ENCODE measurements at regions not wholly inside any gene's neighbourhood (a gene's known extent, or its start where the extent isn't known, plus 50 kb on each side); places are given as distances from the start of the nearest gene placed in this dataset.

DNA sequence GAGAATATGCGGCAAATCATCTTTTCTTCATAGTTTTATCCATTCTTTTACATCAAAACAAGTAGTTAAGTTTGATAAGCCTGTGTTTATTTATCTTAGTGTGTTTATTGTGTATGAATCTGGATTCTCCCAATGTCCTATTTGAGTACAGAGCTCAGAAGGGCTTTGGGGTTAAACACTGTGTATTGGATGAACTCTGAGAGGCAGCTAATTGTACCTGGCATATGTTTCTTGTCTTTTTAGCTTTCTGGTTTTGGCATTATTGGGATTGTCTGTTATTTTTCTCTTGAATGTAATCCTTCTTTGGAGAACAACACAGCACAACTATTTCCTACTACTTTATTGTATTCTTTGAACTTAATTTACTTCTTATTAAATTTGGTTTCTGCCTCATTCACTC lies 906.9 kb downstream of the ADGRL2 start:
- H3K9me3 ChIP-seq = no peaks in the 10 kb centered on the region
- H3K4me3 ChIP-seq = no peak overlapping the region
- no peak for TF ChIP-seq POLR2A (IDR thresholded peaks at IDR 0.05)
- TF ChIP-seq POLR2AphosphoS5 (IDR thresholded peaks at IDR 0.05) = no peak
- TF ChIP-seq, protein P1, sequence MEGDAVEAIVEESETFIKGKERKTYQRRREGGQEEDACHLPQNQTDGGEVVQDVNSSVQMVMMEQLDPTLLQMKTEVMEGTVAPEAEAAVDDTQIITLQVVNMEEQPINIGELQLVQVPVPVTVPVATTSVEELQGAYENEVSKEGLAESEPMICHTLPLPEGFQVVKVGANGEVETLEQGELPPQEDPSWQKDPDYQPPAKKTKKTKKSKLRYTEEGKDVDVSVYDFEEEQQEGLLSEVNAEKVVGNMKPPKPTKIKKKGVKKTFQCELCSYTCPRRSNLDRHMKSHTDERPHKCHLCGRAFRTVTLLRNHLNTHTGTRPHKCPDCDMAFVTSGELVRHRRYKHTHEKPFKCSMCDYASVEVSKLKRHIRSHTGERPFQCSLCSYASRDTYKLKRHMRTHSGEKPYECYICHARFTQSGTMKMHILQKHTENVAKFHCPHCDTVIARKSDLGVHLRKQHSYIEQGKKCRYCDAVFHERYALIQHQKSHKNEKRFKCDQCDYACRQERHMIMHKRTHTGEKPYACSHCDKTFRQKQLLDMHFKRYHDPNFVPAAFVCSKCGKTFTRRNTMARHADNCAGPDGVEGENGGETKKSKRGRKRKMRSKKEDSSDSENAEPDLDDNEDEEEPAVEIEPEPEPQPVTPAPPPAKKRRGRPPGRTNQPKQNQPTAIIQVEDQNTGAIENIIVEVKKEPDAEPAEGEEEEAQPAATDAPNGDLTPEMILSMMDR (IDR thresholded peaks at IDR 0.05) = no peak
- H3K27ac ChIP-seq = no peak overlapping the region
- no peak for DNase-seq (ENCODE audit: low spot score in 2 of 2)
- no peaks in the 10 kb centered on the region for H3K36me3 ChIP-seq
- H3K27me3 ChIP-seq = no peaks in the 10 kb centered on the region
- no peaks in the 10 kb centered on the region for H3K4me1 ChIP-seq
- intact Hi-C loops (cut with DNase I; ENCODE audit: low total_unique reads) = no loop called here

DNA sequence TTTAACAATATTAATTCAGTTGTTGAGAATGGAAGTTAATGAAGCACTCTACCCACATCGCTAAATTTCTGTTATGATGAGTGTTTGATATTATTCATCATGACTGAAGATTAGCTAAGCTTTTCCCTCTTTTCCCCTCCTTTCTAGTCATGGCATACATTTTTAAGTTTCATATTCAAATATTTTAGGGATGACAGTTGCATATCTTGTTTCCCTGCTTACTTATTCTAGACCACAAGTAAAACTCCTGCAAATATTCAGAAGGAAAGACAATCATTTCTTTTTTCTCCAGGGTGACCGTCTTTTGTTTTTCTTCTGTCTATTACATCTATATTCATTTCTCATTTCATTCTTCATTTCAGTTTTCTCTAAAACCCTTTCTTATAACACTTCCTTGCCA lies 906.0 kb downstream of the ADGRL2 start:
- H3K27me3 ChIP-seq = no peaks in the 10 kb centered on the region
- no peak overlapping the region for H3K27ac ChIP-seq
- DNase-seq (ENCODE audit: low spot score in 2 of 2) = no peak
- intact Hi-C loops (cut with DNase I; ENCODE audit: low total_unique reads) = no loop called here
- H3K4me1 ChIP-seq = no peaks in the 10 kb centered on the region
- H3K36me3 ChIP-seq = no peaks in the 10 kb centered on the region
- no peak overlapping the region for H3K4me3 ChIP-seq
- TF ChIP-seq POLR2A (IDR thresholded peaks at IDR 0.05) = no peak
- no peak for TF ChIP-seq POLR2AphosphoS5 (IDR thresholded peaks at IDR 0.05)
- TF ChIP-seq, protein P1 (IDR thresholded peaks at IDR 0.05) = no peak
- H3K9me3 ChIP-seq = no peaks in the 10 kb centered on the region

DNA sequence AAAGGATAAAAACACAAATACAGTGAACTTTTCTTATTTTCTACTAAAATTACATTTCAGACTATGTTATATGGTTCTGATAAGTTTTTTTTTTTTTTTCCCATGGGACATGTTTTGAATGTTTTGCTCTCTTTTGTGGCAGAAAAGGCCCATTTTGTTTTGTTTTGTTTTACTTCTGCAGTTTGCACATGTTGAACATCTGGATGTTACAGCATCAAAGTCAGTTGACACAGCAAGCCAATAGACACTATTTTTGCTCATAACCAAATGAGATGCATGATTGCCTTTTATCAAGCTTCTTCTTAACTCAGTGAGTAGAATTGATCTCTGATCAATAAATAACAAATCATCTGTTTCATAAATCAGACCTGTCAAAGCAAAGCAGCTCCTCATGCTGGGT lies 904.2 kb downstream of the ADGRL2 start:
- no peak overlapping the region for H3K27ac ChIP-seq
- DNase-seq (ENCODE audit: low spot score in 2 of 2) = no peak
- H3K27me3 ChIP-seq = no peaks in the 10 kb centered on the region
- H3K4me3 ChIP-seq = no peak overlapping the region
- H3K4me1 ChIP-seq = no peaks in the 10 kb centered on the region
- no peaks in the 10 kb centered on the region for H3K9me3 ChIP-seq
- intact Hi-C loops (cut with DNase I; ENCODE audit: low total_unique reads) = no loop called here
- TF ChIP-seq, protein P1 (IDR thresholded peaks at IDR 0.05) = no peak
- no peak for TF ChIP-seq POLR2AphosphoS5 (IDR thresholded peaks at IDR 0.05)
- TF ChIP-seq POLR2A (IDR thresholded peaks at IDR 0.05) = no peak
- no peaks in the 10 kb centered on the region for H3K36me3 ChIP-seq

- Histone ChIP-seq H3K27ac (no peak overlapping the region), H3K9me3 (no peaks in the 10 kb centered on the region), H3K27me3 (no peaks in the 10 kb centered on the region), H3K36me3 (no peaks in the 10 kb centered on the region), H3K4me1 (no peaks in the 10 kb centered on the region), H3K4me3 (no peak overlapping the region)
- TF ChIP-seq POLR2A (IDR thresholded peaks at IDR 0.05) = no peak
- TF ChIP-seq, protein P1 (IDR thresholded peaks at IDR 0.05) = no peak
- TF ChIP-seq POLR2AphosphoS5 (IDR thresholded peaks at IDR 0.05) = no peak
- intact Hi-C loops (cut with DNase I; ENCODE audit: low total_unique reads) = no loop called here
- DNase-seq (ENCODE audit: low spot score in 2 of 2) = no peak
Measured at GRCh38 chr1:82704393-82704792, 903.7 kb downstream of the ADGRL2 start.

DNA sequence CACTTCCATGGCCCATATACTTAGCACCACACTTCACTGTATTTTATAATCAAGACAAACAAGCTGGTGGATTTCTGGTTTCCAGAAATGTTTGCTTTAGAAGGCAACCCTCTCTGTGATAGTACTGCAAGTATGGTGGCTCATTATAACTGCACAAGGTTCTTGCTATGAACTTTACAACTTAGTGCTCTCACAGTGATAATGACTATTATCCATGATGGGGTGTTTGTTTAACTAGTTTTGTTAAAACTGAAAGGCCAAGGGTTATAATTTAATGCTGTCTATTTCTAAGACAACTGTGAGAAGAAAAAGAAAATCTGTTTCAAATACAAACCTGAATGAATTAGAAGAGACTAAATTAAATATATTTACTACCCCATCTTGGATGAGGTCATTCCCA lies 903.2 kb downstream of the ADGRL2 start:
- no peak for DNase-seq (ENCODE audit: low spot score in 2 of 2)

More for the DNA sequence above, 903.2 kb downstream of the ADGRL2 start:
- Histone ChIP-seq H3K9me3 (no peaks in the 10 kb centered on the region), H3K36me3 (no peaks in the 10 kb centered on the region), H3K4me1 (no peaks in the 10 kb centered on the region), H3K4me3 (no peak overlapping the region), H3K27ac (peak overlapping the region in 1 of 2 donors; percentile 2), H3K27me3 (no peaks in the 10 kb centered on the region)
- TF ChIP-seq POLR2A (IDR thresholded peaks at IDR 0.05) = no peak
- no peak for TF ChIP-seq POLR2AphosphoS5 (IDR thresholded peaks at IDR 0.05)
- TF ChIP-seq, protein P1 (IDR thresholded peaks at IDR 0.05) = no peak
- intact Hi-C loops (cut with DNase I; ENCODE audit: low total_unique reads) = no loop called here
